ENCODE measurements at regions not wholly inside any gene's neighbourhood (a gene's known extent, or its start where the extent isn't known, plus 50 kb on each side); places are given as distances from the start of the nearest gene placed in this dataset.

GRCh38 chrX:73903941-73904340 is 51.4 kb upstream of the XIST start:
- no peak for TF ChIP-seq Cebpa-rat (IDR thresholded peaks at IDR 0.05)
- Histone ChIP-seq H3K9ac (no peak overlapping the region), H3K4me1 (no peaks in the 10 kb centered on the region)

More at GRCh38 chrX:73903941-73904340, 51.4 kb upstream of the XIST start:
- peaks cover 34 to 51% (median 37%) of the 10 kb centered on the region in 11 experiments for H3K9me3 ChIP-seq (replicated peaks in 1 of 11)
- no peak overlapping the region for H3K4me3 ChIP-seq
- H3K36me3 ChIP-seq = peaks cover 0 to 5% (median 0%) of the 10 kb centered on the region in 11 experiments; a peak in 1 of 22 replicates
- H4K20me1 ChIP-seq = no peaks in the 10 kb centered on the region
- H3K27me3 ChIP-seq = no peaks in the 10 kb centered on the region
- H3K4me2 ChIP-seq = no peak overlapping the region
- no peak overlapping the region for H3K27ac ChIP-seq

Data from BLaER1 treated with 17β-estradiol and CSF1 and Interleukin-3, amounts not matched to agents 10 nM and 100 nM (cell line).